ENCODE measurements at regions not wholly inside any gene's neighbourhood (a gene's known extent, or its start where the extent isn't known, plus 50 kb on each side); places are given as distances from the start of the nearest gene placed in this dataset.
A peak's percentile ranks its signal among the peaks of the same experiment; 100 is the strongest.

DNA sequence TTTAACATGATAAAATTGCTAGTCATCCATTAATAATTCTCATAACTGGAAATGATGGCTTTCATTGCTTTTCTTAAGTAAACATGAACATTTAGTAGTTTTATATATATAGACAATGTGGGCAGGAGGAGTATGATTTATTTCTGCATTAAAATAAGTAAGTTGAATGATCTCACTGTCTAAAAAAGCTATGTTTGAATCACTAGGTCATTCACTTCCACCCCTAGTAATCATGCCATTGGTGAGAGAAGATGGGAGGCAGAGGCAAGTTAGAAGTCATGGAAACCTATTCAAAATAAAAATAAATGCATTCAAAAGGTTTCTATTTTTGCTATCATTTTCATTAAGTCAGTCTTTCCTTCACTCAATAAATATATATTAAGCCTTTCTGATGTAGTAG, 226.4 kb downstream of the DUSP10 start:
- Mint-ChIP-seq H3K4me3 (ENCODE audit: unreplicated experiment) (no peak overlapping the region), H3K9me3 (ENCODE audit: unreplicated experiment) (no peaks in the 10 kb centered on the region), H3K27ac (ENCODE audit: unreplicated experiment) (no peak overlapping the region), H3K4me1 (ENCODE audit: low read depth, unreplicated experiment) (no peaks in the 10 kb centered on the region), H3K27me3 (ENCODE audit: low read depth, unreplicated experiment) (peaks cover 5% of the 10 kb centered on the region), H3K36me3 (ENCODE audit: low read depth, unreplicated experiment) (no peaks in the 10 kb centered on the region)
- H3K79me2 ChIP-seq (ENCODE audit: insufficient read depth, low read length), result no peaks in the 10 kb centered on the region
- H2AFZ ChIP-seq (ENCODE audit: low read depth, low read length), result no peak overlapping the region
- no peak overlapping the region for H3K9ac ChIP-seq (ENCODE audit: low read length)
- TF ChIP-seq EZH2 (IDR thresholded peaks at IDR 0.05; ENCODE audit: insufficient read depth, low read length), result no peak
- TF ChIP-seq, protein P1, sequence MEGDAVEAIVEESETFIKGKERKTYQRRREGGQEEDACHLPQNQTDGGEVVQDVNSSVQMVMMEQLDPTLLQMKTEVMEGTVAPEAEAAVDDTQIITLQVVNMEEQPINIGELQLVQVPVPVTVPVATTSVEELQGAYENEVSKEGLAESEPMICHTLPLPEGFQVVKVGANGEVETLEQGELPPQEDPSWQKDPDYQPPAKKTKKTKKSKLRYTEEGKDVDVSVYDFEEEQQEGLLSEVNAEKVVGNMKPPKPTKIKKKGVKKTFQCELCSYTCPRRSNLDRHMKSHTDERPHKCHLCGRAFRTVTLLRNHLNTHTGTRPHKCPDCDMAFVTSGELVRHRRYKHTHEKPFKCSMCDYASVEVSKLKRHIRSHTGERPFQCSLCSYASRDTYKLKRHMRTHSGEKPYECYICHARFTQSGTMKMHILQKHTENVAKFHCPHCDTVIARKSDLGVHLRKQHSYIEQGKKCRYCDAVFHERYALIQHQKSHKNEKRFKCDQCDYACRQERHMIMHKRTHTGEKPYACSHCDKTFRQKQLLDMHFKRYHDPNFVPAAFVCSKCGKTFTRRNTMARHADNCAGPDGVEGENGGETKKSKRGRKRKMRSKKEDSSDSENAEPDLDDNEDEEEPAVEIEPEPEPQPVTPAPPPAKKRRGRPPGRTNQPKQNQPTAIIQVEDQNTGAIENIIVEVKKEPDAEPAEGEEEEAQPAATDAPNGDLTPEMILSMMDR (IDR thresholded peaks at IDR 0.05; ENCODE audit: insufficient read depth, low read depth, low read length), result no peak
- no peaks in the 10 kb centered on the region for H3K9me3 ChIP-seq (ENCODE audit: insufficient read depth, low read depth, low read length)
- no peak overlapping the region for H3K4me2 ChIP-seq (ENCODE audit: low read length)
- no peak overlapping the region for H3K27ac ChIP-seq (ENCODE audit: low read depth, low read length)
- FAIRE-seq (no peak), DNase-seq (ENCODE audit: low read depth) (no peak)
- H3K4me3 ChIP-seq (ENCODE audit: insufficient read depth, low read depth, low read length), result no peak overlapping the region
- no peaks in the 10 kb centered on the region for H3K36me3 ChIP-seq (ENCODE audit: insufficient read depth, low read length)
- no peaks in the 10 kb centered on the region for H4K20me1 ChIP-seq (ENCODE audit: insufficient read depth, low read length)
- H3K27me3 ChIP-seq (ENCODE audit: insufficient read depth, low read length), result no peaks in the 10 kb centered on the region
- H3K4me1 ChIP-seq (ENCODE audit: insufficient read depth, low read length), result no peaks in the 10 kb centered on the region

DNA sequence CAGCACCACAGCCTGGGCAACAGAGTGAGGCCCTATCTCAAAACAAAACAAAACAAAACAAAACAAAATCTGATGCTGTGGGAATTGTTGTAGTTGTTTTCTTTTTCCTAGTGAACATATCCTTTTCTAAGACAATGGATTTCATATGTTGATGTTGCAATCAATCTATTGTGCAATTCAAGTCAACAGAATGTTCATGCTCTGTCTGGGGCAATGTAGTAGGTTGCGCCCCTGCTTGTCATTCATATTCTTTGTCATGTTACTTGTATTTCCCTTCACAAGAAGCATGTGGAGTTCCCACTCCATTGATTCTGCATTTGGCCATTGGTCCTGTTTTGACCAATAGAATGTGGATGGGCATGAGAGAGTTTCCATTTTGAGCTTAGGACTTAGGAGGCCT, 223.9 kb downstream of the DUSP10 start:
- H3K36me3 ChIP-seq (ENCODE audit: insufficient read depth, low read length), result no peaks in the 10 kb centered on the region
- no peak overlapping the region for H3K27ac Mint-ChIP-seq (ENCODE audit: unreplicated experiment)
- H3K9me3 Mint-ChIP-seq (ENCODE audit: unreplicated experiment), result no peaks in the 10 kb centered on the region
- DNase-seq (ENCODE audit: low read depth), result no peak
- no peak overlapping the region for H3K4me3 Mint-ChIP-seq (ENCODE audit: unreplicated experiment)
- no peak for TF ChIP-seq EZH2 (IDR thresholded peaks at IDR 0.05; ENCODE audit: insufficient read depth, low read length)
- TF ChIP-seq, protein P1 (IDR thresholded peaks at IDR 0.05; ENCODE audit: insufficient read depth, low read depth, low read length), result no peak
- no peaks in the 10 kb centered on the region for H3K27me3 ChIP-seq (ENCODE audit: insufficient read depth, low read length)
- H3K4me3 ChIP-seq (ENCODE audit: insufficient read depth, low read depth, low read length), result no peak overlapping the region
- no peak overlapping the region for H2AFZ ChIP-seq (ENCODE audit: low read depth, low read length)
- no peaks in the 10 kb centered on the region for H4K20me1 ChIP-seq (ENCODE audit: insufficient read depth, low read length)
- no peaks in the 10 kb centered on the region for H3K4me1 Mint-ChIP-seq (ENCODE audit: low read depth, unreplicated experiment)
- H3K4me1 ChIP-seq (ENCODE audit: insufficient read depth, low read length), result no peaks in the 10 kb centered on the region
- H3K9me3 ChIP-seq (ENCODE audit: insufficient read depth, low read depth, low read length), result no peaks in the 10 kb centered on the region
- H3K27me3 Mint-ChIP-seq (ENCODE audit: low read depth, unreplicated experiment), result peaks cover 5% of the 10 kb centered on the region
- H3K79me2 ChIP-seq (ENCODE audit: insufficient read depth, low read length), result no peaks in the 10 kb centered on the region
- H3K36me3 Mint-ChIP-seq (ENCODE audit: low read depth, unreplicated experiment), result no peaks in the 10 kb centered on the region
- FAIRE-seq, result peak; percentile 17
- H3K9ac ChIP-seq (ENCODE audit: low read length), result no peak overlapping the region
- H3K4me2 ChIP-seq (ENCODE audit: low read length), result no peak overlapping the region
- H3K27ac ChIP-seq (ENCODE audit: low read depth, low read length), result no peak overlapping the region

DNA sequence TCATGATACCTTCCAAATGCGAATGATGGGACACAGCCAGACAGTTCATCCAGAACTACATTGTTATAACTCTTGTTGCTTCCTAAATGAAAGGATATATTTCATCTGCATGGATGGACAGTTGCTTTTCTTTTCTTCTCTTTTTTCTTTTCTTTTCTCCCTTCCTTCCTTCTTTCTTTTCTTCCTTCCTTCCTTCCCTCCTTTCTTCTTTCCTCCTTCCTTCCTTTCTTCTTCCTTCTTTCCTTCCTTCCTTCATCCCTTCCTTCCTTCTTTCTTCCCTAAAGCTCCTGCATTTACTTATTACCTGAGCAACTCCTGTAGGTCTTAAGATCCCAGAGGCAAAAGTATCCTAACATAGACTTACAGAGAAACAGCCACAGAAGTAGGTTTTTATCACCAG, 221.6 kb downstream of the DUSP10 start:
- FAIRE-seq, result no peak
- Mint-ChIP-seq H3K4me3 (ENCODE audit: unreplicated experiment) (no peak overlapping the region), H3K36me3 (ENCODE audit: low read depth, unreplicated experiment) (no peaks in the 10 kb centered on the region)

More for the DNA sequence above, 221.6 kb downstream of the DUSP10 start:
- no peaks in the 10 kb centered on the region for H3K4me1 Mint-ChIP-seq (ENCODE audit: low read depth, unreplicated experiment)
- no peak overlapping the region for H3K27ac Mint-ChIP-seq (ENCODE audit: unreplicated experiment)
- H3K79me2 ChIP-seq (ENCODE audit: insufficient read depth, low read length), result no peaks in the 10 kb centered on the region
- H3K4me2 ChIP-seq (ENCODE audit: low read length), result no peak overlapping the region
- H3K27me3 ChIP-seq (ENCODE audit: insufficient read depth, low read length), result no peaks in the 10 kb centered on the region
- H3K4me3 ChIP-seq (ENCODE audit: insufficient read depth, low read depth, low read length), result no peak overlapping the region
- no peak for DNase-seq (ENCODE audit: low read depth)
- TF ChIP-seq, protein P1 (IDR thresholded peaks at IDR 0.05; ENCODE audit: insufficient read depth, low read depth, low read length), result no peak
- no peak for TF ChIP-seq EZH2 (IDR thresholded peaks at IDR 0.05; ENCODE audit: insufficient read depth, low read length)
- no peaks in the 10 kb centered on the region for H3K9me3 Mint-ChIP-seq (ENCODE audit: unreplicated experiment)
- H3K9me3 ChIP-seq (ENCODE audit: insufficient read depth, low read depth, low read length), result no peaks in the 10 kb centered on the region
- no peaks in the 10 kb centered on the region for H4K20me1 ChIP-seq (ENCODE audit: insufficient read depth, low read length)
- H2AFZ ChIP-seq (ENCODE audit: low read depth, low read length), result no peak overlapping the region
- H3K36me3 ChIP-seq (ENCODE audit: insufficient read depth, low read length), result no peaks in the 10 kb centered on the region
- no peak overlapping the region for H3K9ac ChIP-seq (ENCODE audit: low read length)
- H3K27ac ChIP-seq (ENCODE audit: low read depth, low read length), result no peak overlapping the region
- peaks cover 5% of the 10 kb centered on the region for H3K27me3 Mint-ChIP-seq (ENCODE audit: low read depth, unreplicated experiment)
- H3K4me1 ChIP-seq (ENCODE audit: insufficient read depth, low read length), result no peaks in the 10 kb centered on the region

Data from astrocyte (in vitro differentiated cells and primary cell).